Sigmoid colon (tissue), 6 donors: ENCODE measurements at regions not wholly inside any gene's neighbourhood (a gene's known extent, or its start where the extent isn't known, plus 50 kb on each side); places are given as distances from the start of the nearest gene placed in this dataset.

Source experiments
- DNase-seq: peaks from one replicate; pipeline ENCODE4 v3.0.0-alpha.2; 2019
- H3K27ac ChIP-seq, 4 donors: fragments of 200-600 bp; sonication (generic); one replicate each; pipeline ENCODE4 v1.5.1; 2016 to 2019; ENCODE audit warnings: mild to moderate bottlenecking in 1 of 4
- H3K27me3 ChIP-seq, 3 donors: fragments of 200-600 bp; sonication (generic); one replicate each; pipeline ENCODE4 v1.5.1; 2019; ENCODE audit warnings: mild to moderate bottlenecking in 1 of 3
- H3K36me3 ChIP-seq, 4 donors: fragments of 200-600 bp; sonication (generic); one replicate each; pipeline ENCODE4 v1.5.1; 2016 to 2019
- H3K4me1 ChIP-seq, 4 donors: fragments of 200-600 bp; sonication (generic); one replicate each; pipeline ENCODE4 v1.5.1; 2017 to 2019
- H3K4me3 ChIP-seq, 4 donors: fragments of 200-600 bp; sonication (generic); one replicate each; pipeline ENCODE4 v1.5.1; 2017 to 2019; ENCODE audit warnings: mild to moderate bottlenecking in 2 of 4, moderate library complexity in 1 of 4
- H3K9me3 ChIP-seq, 4 donors: fragments of 200-600 bp in 3 of 4; sonication (generic) in 3 of 4; one replicate each; pipeline versions ENCODE4 v1.5.1 to v1.6.1; 2013 to 2019
- EP300 ChIP-seq, 4 donors: sonication (generic); formaldehyde crosslinking; IDR thresholded peaks; one replicate each; pipeline ENCODE4 v1.6.1; 2017; ENCODE audit warnings: antibody characterized with exemption in 4 of 4
- POLR2A ChIP-seq, 2 donors: fragments of 450-650 bp; IDR thresholded peaks; one replicate each; pipeline ENCODE4 v1.6.1; 2016; ENCODE audit warnings: antibody characterized with exemption in 2 of 2, mild to moderate bottlenecking in 2 of 2, moderate library complexity in 2 of 2
- POLR2AphosphoS5 ChIP-seq, 4 donors: sonication (generic); formaldehyde crosslinking; IDR thresholded peaks; one replicate each; pipeline ENCODE4 v1.6.1; 2017; ENCODE audit warnings: antibody characterized with exemption in 4 of 4
- WGBS, 2 donors: extraction: QIAGEN DNeasy Blood & Tissue Kit; methylation state at CpG; one replicate each; pipeline ENCODE4 v1.1.7; 2013; 5-methylcytosine and 5-hydroxymethylcytosine counted together
- intact Hi-C: fragments of 100-400 bp; cut with DNase I; formaldehyde crosslinking; loops from one replicate; pipeline ENCODE4 v1.15.1; 2023
- TF ChIP-seq, protein P1 (sequence below), 4 experiments: fragments of 450-650 bp in 3 of 4; fragments of 200-600 bp in 1 of 4; IDR thresholded peaks; one replicate each; pipeline ENCODE4 v1.5.1; 2016 to 2019; ENCODE audit warnings: antibody characterized with exemption in 4 of 4, mild to moderate bottlenecking in 3 of 4, moderate library complexity in 2 of 4
- donor health status: healthy with polysubstance abuse.
- donor health status: healthy.

DNA sequence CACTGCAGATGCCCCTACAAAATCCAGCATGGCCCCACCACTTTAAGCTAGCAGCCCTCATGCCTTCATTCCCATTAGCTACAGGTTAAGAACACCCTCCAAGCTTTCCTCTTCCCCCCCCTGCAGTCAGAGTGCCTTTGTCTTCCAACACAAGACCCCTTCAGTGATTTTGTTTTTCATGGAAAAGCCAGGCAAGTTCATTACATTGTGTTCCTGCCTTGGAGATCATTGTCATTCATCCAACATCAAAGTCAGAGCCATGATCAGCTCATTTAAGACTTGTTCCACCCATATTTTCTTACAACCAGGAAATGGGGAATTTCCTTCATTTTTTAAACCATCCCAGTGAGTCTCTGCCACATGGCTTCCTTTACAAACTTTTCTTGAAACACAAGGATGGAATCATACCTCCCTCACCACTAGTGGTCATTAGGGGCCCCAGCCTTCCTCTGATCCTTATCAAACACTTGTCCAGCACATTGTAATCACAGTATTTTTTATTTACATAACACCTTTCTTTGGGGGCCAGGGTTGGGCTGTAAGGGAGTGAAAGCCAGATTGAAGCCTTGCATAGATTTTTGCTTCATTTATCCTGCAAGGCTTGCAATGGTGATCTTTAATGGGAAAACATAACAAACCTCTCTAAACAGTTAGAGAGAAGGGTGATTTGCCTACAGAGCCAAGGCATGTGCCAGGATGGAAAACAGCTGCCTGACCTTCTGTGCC, 765.3 kb downstream of the MED13L start:
- no peak for DNase-seq
- Histone ChIP-seq H3K9me3 (peaks cover 0 to 6% (median 0%) of the 10 kb centered on the region in 4 donors), H3K27ac (no peak overlapping the region), H3K4me1 (no peaks in the 10 kb centered on the region), H3K4me3 (no peak overlapping the region), H3K27me3 (no peaks in the 10 kb centered on the region), H3K36me3 (no peaks in the 10 kb centered on the region)
- intact Hi-C loops: no loop called here
- TF ChIP-seq POLR2AphosphoS5 (IDR thresholded peaks at IDR 0.05) (no peak), POLR2A (IDR thresholded peaks at IDR 0.05) (no peak), EP300 (IDR thresholded peaks at IDR 0.05) (no peak)
- TF ChIP-seq, protein P1, sequence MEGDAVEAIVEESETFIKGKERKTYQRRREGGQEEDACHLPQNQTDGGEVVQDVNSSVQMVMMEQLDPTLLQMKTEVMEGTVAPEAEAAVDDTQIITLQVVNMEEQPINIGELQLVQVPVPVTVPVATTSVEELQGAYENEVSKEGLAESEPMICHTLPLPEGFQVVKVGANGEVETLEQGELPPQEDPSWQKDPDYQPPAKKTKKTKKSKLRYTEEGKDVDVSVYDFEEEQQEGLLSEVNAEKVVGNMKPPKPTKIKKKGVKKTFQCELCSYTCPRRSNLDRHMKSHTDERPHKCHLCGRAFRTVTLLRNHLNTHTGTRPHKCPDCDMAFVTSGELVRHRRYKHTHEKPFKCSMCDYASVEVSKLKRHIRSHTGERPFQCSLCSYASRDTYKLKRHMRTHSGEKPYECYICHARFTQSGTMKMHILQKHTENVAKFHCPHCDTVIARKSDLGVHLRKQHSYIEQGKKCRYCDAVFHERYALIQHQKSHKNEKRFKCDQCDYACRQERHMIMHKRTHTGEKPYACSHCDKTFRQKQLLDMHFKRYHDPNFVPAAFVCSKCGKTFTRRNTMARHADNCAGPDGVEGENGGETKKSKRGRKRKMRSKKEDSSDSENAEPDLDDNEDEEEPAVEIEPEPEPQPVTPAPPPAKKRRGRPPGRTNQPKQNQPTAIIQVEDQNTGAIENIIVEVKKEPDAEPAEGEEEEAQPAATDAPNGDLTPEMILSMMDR (IDR thresholded peaks at IDR 0.05): no peak

DNA sequence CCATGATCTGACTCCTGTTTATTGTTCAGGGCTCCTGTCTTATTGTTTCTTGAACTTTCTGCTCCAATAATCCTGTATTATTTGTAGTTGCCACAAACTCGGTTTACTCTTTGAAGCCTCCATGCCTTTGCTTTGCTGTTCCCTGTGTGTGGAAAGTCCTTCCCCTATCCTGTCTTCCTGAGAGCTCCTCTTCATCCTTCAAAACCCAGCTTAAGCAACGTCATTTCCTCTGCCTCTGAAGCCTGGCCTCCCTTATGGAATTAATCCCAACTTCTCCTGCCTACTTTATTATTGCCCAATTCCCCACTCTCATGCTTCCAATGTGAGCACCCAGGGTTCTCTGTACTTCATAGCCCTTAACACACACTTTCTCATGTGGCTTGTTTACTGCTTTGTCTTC, 766.2 kb downstream of the MED13L start:
- Histone ChIP-seq H3K4me3 (no peak overlapping the region), H3K27me3 (no peaks in the 10 kb centered on the region), H3K36me3 (no peaks in the 10 kb centered on the region), H3K27ac (no peak overlapping the region), H3K9me3 (peaks cover 0 to 6% (median 0%) of the 10 kb centered on the region in 4 donors), H3K4me1 (no peaks in the 10 kb centered on the region)
- 60 to 86% methylated on average over 2 of the region's 2 CpGs for WGBS, 2 donors
- TF ChIP-seq EP300 (IDR thresholded peaks at IDR 0.05) (no peak), POLR2A (IDR thresholded peaks at IDR 0.05) (no peak)
- TF ChIP-seq, protein P1 (IDR thresholded peaks at IDR 0.05): no peak
- intact Hi-C loops: no loop called here
- no peak for DNase-seq

DNA sequence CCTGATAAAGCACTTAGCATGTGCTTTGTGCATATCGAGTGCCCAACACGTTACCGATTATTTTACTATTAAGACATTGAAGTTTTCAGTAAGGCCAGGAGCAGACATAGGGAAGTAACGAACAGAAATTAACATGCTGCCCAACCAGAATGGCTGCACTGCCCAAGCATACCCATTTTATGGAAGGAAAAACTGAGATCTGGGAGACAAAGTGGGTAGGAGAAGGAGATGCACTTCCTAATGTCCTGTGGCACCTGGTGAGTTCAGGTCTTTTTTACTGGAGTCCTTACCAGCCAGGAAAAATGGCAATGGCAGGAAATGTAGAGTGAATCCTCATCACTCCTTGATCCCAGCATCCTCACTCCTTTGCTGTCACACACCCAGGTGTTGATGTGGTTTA, 768.5 kb downstream of the MED13L start:
- no peak for TF ChIP-seq EP300 (IDR thresholded peaks at IDR 0.05)
- TF ChIP-seq, protein P1 (IDR thresholded peaks at IDR 0.05): no peak
- TF ChIP-seq POLR2A (IDR thresholded peaks at IDR 0.05): no peak
- no peak for TF ChIP-seq POLR2AphosphoS5 (IDR thresholded peaks at IDR 0.05)
- no peaks in the 10 kb centered on the region for H3K27me3 ChIP-seq
- no peaks in the 10 kb centered on the region for H3K4me1 ChIP-seq
- H3K4me3 ChIP-seq: no peak overlapping the region
- H3K27ac ChIP-seq: no peak overlapping the region
- 93 to 96% methylated on average over 4 of the region's 4 CpGs for WGBS, 2 donors
- H3K9me3 ChIP-seq: peaks cover 0 to 6% (median 0%) of the 10 kb centered on the region in 4 donors
- intact Hi-C loops: no loop called here
- no peak for DNase-seq
- no peaks in the 10 kb centered on the region for H3K36me3 ChIP-seq

DNA sequence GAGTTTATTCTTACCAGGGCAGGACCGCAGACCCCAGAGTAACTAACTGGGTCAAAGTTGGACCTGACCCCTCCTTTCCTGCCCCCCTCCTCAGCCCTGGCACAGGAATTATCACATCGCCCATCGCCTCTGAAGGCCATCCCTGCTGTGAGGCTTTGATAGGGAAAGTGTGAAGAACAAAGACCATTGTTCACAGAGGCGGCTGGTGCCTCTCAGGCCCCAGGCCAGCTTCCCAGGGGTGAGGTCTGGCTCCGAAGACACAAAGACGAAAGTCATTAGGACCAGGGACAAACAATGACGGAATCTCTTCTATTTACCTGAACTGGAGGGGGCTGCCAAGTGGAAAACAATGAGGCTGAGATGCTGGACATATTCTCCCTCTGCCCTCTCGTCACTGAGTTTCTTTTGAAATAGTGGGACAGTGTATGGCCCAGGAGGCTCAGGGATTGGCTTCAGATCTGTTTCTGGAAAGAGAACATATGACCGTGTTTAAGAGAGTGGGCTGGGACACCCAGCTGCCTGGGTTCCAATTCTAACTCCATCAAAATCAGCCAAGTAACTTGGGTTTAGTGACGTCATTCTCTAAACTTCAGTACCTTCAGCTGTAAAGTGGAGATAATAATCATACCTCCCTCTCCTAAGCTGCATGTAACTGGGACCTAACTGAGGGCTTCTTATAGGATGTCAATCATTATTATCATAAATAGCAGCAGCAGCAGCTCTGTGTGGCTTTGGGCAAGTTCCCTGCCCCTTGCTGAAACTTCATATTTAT, 769.4 kb downstream of the MED13L start:
- 21 to 69% methylated on average over 10 of the region's 10 CpGs for WGBS, 2 donors
- DNase-seq: no peak
- Histone ChIP-seq H3K4me1 (no peaks in the 10 kb centered on the region), H3K4me3 (no peak overlapping the region), H3K27ac (no peak overlapping the region), H3K9me3 (peaks cover 0 to 5% (median 0%) of the 10 kb centered on the region in 4 donors), H3K27me3 (no peaks in the 10 kb centered on the region), H3K36me3 (no peaks in the 10 kb centered on the region)
- intact Hi-C loops: no loop called here
- TF ChIP-seq POLR2AphosphoS5 (IDR thresholded peaks at IDR 0.05) (no peak), EP300 (IDR thresholded peaks at IDR 0.05) (no peak), POLR2A (IDR thresholded peaks at IDR 0.05) (no peak)
- TF ChIP-seq, protein P1 (IDR thresholded peaks at IDR 0.05): no peak
